ENCODE measurements at regions not wholly inside any gene's neighbourhood (a gene's known extent, or its start where the extent isn't known, plus 50 kb on each side); places are given as distances from the start of the nearest gene placed in this dataset.
"Not testable (repeated sequence)": the region's sequence is repeated elsewhere in the genome, so short reads cannot be mapped to it uniquely, and the experiment has no call there.

DNA sequence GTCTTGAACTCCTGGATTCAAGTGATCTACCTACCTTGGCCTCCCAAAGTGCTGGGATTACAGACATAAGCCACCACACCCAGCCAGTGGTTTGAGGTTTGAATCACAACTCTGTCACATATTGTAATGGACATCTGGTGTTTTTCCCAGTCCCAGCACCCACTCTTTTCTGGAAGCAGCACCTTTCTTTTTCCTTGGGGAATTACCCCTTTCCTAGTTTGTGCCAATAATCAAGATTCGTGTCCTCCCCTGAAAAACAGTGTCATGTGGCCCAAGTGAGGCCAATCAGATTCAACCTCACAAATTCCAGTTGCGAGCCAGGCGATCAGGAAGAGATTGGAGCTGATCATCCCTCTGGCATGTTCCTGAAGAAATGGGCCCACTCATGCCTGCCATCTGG lies 71.7 kb upstream of the SGK1 start:
- DNase-seq (ENCODE audit: low read depth), result no peak
- H3K4me3 ChIP-seq (replicated peaks; ENCODE audit: low read depth, low read length), result no peak overlapping the region
- TF ChIP-seq, protein P1, sequence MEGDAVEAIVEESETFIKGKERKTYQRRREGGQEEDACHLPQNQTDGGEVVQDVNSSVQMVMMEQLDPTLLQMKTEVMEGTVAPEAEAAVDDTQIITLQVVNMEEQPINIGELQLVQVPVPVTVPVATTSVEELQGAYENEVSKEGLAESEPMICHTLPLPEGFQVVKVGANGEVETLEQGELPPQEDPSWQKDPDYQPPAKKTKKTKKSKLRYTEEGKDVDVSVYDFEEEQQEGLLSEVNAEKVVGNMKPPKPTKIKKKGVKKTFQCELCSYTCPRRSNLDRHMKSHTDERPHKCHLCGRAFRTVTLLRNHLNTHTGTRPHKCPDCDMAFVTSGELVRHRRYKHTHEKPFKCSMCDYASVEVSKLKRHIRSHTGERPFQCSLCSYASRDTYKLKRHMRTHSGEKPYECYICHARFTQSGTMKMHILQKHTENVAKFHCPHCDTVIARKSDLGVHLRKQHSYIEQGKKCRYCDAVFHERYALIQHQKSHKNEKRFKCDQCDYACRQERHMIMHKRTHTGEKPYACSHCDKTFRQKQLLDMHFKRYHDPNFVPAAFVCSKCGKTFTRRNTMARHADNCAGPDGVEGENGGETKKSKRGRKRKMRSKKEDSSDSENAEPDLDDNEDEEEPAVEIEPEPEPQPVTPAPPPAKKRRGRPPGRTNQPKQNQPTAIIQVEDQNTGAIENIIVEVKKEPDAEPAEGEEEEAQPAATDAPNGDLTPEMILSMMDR (IDR thresholded peaks at IDR 0.05; ENCODE audit: low read length, missing control alignments), result no peak

DNA sequence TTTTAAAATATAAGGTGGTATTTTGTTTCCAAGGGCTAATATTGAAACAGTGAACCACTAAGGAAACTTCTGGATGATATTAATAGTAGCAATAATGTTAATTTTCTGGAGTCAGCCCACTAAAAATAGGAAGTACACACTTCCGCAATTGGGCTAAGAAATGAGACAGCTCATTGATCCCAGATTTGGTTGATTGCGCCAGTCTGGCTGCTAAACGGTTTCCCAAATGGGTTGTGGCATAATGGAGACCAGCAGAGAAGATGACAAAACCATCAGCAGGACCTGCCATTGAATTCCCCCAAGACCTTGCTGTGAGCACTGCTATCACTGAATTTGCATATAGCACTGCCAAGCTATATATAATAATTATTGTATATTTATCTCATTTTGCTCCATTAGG lies 71.2 kb upstream of the SGK1 start:
- no peak for DNase-seq (ENCODE audit: low read depth)
- no peak overlapping the region for H3K4me3 ChIP-seq (replicated peaks; ENCODE audit: low read depth, low read length)
- TF ChIP-seq, protein P1 (IDR thresholded peaks at IDR 0.05; ENCODE audit: low read length, missing control alignments), result no peak

DNA sequence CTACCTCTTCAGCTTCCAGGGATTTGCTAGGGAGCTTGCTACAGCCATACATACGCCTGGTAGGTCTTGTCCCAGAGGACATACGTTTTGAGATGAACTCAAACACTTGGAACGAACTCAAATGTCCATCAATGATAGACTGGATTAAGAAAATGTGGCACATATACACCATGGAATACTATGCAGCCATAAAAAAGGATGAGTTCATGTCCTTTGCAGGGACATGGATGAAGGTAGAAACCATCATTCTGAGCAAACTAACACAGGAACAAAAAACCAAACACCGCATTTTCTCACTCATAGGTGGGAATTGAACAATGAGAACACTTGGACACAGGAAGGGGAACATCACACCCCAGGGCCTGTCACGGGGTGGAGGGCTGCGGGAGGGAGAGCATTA lies 68.6 kb upstream of the SGK1 start:
- not testable (repeated sequence) for H3K4me3 ChIP-seq (replicated peaks; ENCODE audit: low read depth, low read length); DNase-seq (ENCODE audit: low read depth)

DNA sequence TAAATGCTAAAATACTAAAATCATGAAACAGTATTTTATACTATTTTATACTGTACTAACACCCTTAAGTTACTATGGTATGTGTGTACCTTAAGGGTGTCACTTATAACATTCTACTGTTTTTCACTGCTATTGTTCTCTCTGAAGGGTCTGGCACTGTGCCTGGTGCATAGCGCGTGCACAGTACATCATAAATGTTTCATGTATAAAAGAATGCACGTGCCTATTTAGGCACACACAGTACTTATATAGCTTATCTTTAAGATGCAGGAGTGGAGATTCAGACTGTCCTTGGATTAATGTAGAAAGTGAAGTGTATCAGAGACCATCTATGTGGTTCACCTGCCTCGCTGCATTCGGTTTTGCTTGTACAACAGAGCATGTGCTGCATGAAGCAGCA lies 64.0 kb upstream of the SGK1 start:
- TF ChIP-seq, protein P1 (IDR thresholded peaks at IDR 0.05; ENCODE audit: low read length, missing control alignments), result no peak
- no peak overlapping the region for H3K4me3 ChIP-seq (replicated peaks; ENCODE audit: low read depth, low read length)
- DNase-seq (ENCODE audit: low read depth), result peak; percentile 58

DNA sequence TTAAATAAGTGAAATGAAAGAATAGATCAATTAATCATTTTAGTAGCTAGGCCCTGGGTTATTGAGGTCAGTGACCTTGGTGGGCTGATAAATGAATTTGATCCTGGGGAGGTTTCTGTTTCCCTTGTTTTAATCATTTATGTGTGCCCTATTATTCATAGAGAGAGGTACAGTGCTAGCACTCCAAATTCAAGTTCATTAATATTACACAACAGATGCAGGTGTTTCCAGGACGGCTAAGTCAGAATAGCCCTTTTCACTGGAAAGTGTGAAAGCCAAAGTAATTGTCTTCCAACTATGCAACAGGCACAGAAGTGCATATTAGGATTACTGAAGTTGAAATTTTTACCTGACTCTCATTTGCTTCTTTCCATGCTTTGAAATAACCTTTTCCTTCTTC lies 61.7 kb upstream of the SGK1 start:
- TF ChIP-seq, protein P1 (IDR thresholded peaks at IDR 0.05; ENCODE audit: low read length, missing control alignments), result no peak
- H3K4me3 ChIP-seq (replicated peaks; ENCODE audit: low read depth, low read length), result no peak overlapping the region
- no peak for DNase-seq (ENCODE audit: low read depth)

DNA sequence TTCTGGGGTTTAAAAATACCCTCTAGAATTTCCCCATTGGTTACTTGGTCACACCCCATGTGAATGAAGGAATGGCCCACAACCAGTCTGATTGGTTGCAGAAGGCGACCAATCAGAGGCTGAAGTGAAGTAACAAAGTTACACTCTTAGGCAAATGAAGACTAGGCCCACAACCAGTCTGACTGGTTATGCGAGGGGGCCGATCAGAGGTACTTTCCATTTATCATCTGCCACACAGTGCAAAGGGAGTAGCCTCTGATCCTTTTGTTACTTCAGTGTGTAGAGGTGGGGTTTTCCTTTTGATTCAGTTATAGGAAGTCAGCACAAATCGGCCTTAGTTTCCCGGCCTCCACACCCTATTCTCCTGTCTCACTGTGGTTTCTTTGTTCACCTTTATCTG lies 61.2 kb upstream of the SGK1 start:
- DNase-seq (ENCODE audit: low read depth), result no peak
- no peak overlapping the region for H3K4me3 ChIP-seq (replicated peaks; ENCODE audit: low read depth, low read length)
- TF ChIP-seq, protein P1 (IDR thresholded peaks at IDR 0.05; ENCODE audit: low read length, missing control alignments), result no peak

DNA sequence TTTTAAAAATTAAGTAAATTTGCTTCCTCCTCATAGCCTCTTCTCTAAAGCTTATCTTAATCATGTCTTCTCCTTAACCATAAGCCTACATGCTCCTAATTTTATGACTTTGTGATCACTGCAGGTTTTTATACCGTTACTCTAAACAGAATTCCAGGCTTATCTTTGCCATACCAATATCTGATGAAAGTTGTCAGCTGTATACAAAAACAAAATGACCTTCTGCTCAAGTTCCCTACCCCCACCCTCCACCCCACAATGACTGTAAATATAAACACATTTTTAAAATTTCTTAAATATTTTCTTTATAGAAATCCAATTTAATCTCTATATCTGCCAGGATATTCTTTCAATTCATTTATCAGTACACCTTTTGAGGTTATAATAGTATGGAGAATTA lies 60.5 kb upstream of the SGK1 start:
- no peak for DNase-seq (ENCODE audit: low read depth)
- no peak overlapping the region for H3K4me3 ChIP-seq (replicated peaks; ENCODE audit: low read depth, low read length)
- TF ChIP-seq, protein P1 (IDR thresholded peaks at IDR 0.05; ENCODE audit: low read length, missing control alignments), result no peak

DNA sequence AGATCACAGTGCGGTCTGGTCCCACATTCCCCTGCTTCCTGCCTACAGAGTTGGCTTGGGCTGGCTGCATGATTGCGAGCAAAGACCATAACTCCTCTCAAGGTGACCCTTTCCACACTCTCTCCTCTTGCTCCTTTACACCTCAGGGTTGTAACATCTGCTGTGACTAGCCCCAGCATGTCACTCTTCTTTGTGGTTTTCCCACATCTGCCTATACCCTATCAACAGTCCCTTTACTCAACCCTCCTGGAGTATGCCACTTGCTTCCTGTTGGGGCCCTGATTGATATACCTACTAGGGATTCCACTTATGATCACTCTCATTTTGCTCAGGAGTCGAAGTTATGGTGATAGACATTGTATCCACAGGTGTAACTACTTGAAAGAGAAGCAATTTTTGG lies 58.9 kb upstream of the SGK1 start:
- no peak overlapping the region for H3K4me3 ChIP-seq (replicated peaks; ENCODE audit: low read depth, low read length)
- no peak for DNase-seq (ENCODE audit: low read depth)
- TF ChIP-seq, protein P1 (IDR thresholded peaks at IDR 0.05; ENCODE audit: low read length, missing control alignments), result no peak
